ENCODE measurements at regions not wholly inside any gene's neighbourhood (a gene's known extent, or its start where the extent isn't known, plus 50 kb on each side); places are given as distances from the start of the nearest gene placed in this dataset.

DNA sequence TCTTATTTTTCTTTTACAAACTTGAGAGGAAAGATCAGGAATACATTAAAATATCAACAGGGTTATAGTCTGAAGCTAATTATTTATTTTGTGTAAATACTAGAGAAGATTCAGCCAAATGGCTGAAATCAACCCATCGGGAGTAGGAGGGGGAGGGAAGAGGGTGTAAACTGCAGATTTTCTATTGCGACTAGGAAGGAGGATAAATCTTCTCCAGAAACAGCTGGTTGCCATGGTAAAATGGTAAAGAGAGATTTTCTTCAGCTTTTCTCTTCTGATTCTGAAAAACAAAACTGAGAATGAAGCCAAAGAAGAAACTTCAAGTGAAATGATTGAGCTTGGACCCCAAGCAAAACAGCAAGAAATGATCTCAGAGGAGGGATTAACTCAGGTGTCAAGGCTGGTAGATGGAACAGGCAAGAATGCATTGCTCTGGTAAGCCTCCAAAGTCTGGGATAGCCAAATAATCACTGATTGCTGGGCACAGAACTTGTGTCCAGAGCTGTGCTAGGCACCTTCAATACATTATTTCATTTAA, 193.5 kb upstream of the SPTLC3 start:
- no peak overlapping the region for H2BK120ac ChIP-seq (ENCODE audit: low read depth, low read length, poor library complexity, severe bottlenecking)
- H4K20me1 ChIP-seq (ENCODE audit: control insufficient read depth, insufficient read depth, insufficient read length) = no peaks in the 10 kb centered on the region
- no peak overlapping the region for H3K18ac ChIP-seq (ENCODE audit: insufficient read length, low read depth, low read length)
- no peaks in the 10 kb centered on the region for H3K79me1 ChIP-seq (ENCODE audit: insufficient read depth, low read depth, low read length, poor library complexity, severe bottlenecking)
- H2BK12ac ChIP-seq (ENCODE audit: insufficient read length, low read depth, low read length) = no peak overlapping the region
- no peak overlapping the region for H3K14ac ChIP-seq (ENCODE audit: insufficient read depth, low read length)
- no peak overlapping the region for H3K4ac ChIP-seq (ENCODE audit: low read depth, low read length)
- no peak overlapping the region for H2BK5ac ChIP-seq (ENCODE audit: insufficient read length, low read length)
- no peak overlapping the region for H2BK20ac ChIP-seq (ENCODE audit: low read depth, low read length, poor library complexity, severe bottlenecking)
- H3K9me3 Mint-ChIP-seq = peaks cover 7 to 8% of the 10 kb centered on the region in 2 experiments; a peak in 4 of 5 replicates
- H2AFZ ChIP-seq (ENCODE audit: low read length) = no peak overlapping the region
- WGBS (ENCODE audit: extremely low coverage, insufficient read length, low lambda C conversion rate) = no CpG with 5 or more reads among the region's 2 CpGs
- H3K27ac Mint-ChIP-seq = no peak overlapping the region
- H3K4me1 ChIP-seq (ENCODE audit: insufficient read depth, low read length) = no peaks in the 10 kb centered on the region
- TF ChIP-seq, protein P1, sequence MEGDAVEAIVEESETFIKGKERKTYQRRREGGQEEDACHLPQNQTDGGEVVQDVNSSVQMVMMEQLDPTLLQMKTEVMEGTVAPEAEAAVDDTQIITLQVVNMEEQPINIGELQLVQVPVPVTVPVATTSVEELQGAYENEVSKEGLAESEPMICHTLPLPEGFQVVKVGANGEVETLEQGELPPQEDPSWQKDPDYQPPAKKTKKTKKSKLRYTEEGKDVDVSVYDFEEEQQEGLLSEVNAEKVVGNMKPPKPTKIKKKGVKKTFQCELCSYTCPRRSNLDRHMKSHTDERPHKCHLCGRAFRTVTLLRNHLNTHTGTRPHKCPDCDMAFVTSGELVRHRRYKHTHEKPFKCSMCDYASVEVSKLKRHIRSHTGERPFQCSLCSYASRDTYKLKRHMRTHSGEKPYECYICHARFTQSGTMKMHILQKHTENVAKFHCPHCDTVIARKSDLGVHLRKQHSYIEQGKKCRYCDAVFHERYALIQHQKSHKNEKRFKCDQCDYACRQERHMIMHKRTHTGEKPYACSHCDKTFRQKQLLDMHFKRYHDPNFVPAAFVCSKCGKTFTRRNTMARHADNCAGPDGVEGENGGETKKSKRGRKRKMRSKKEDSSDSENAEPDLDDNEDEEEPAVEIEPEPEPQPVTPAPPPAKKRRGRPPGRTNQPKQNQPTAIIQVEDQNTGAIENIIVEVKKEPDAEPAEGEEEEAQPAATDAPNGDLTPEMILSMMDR (conservative IDR thresholded peaks at IDR 0.05) = no peak
- H3K9me3 ChIP-seq (ENCODE audit: control insufficient read depth, low read depth, low read length) = no peaks in the 10 kb centered on the region
- no peak overlapping the region for H4K5ac ChIP-seq (ENCODE audit: insufficient read length, low read depth, low read length)
- H3K56ac ChIP-seq (ENCODE audit: insufficient read length, low read depth, low read length) = no peak overlapping the region
- no peak overlapping the region for H3K23ac ChIP-seq (ENCODE audit: insufficient read length, low read depth, low read length)
- no peaks in the 10 kb centered on the region for H3K23me2 ChIP-seq (ENCODE audit: insufficient read length, low read depth, low read length, poor library complexity, severe bottlenecking)
- no peaks in the 10 kb centered on the region for H3K4me1 Mint-ChIP-seq
- H4K91ac ChIP-seq (ENCODE audit: insufficient read length, low read depth, low read length) = no peak overlapping the region
- no peak overlapping the region for H3K27ac ChIP-seq (ENCODE audit: insufficient read length, low read depth, low read length)
- H3K4me3 Mint-ChIP-seq = no peak overlapping the region
- peaks cover 2 to 7% (median 3%) of the 10 kb centered on the region in 3 experiments; a peak in 4 of 7 replicates for H3K36me3 Mint-ChIP-seq (ENCODE audit: insufficient read depth in 1 of 3, low read depth in 3 of 3)
- H3K79me2 ChIP-seq (ENCODE audit: insufficient read depth, low read length) = no peaks in the 10 kb centered on the region
- H3K27me3 ChIP-seq (ENCODE audit: insufficient read depth, low read length) = no peaks in the 10 kb centered on the region
- DNase-seq = no peak
- no peak overlapping the region for H3K4me2 ChIP-seq (ENCODE audit: insufficient read depth, insufficient read length, low read length)
- no peaks in the 10 kb centered on the region for H3K27me3 Mint-ChIP-seq (ENCODE audit: low read depth)
- H2BK15ac ChIP-seq (ENCODE audit: low read depth, low read length) = no peak overlapping the region
- H3K9ac ChIP-seq (ENCODE audit: extremely low read depth, insufficient read length, low read length) = no peak overlapping the region
- no peak overlapping the region for H4K8ac ChIP-seq (replicated peaks; ENCODE audit: insufficient read length, low read depth, low read length)
- H2AK5ac ChIP-seq (ENCODE audit: insufficient read length, low read length) = no peak overlapping the region
- H3T11ph ChIP-seq (ENCODE audit: low read length) = no peak overlapping the region
